HEK293T (cell line): ENCODE measurements at regions not wholly inside any gene's neighbourhood (a gene's known extent, or its start where the extent isn't known, plus 50 kb on each side); places are given as distances from the start of the nearest gene placed in this dataset.

ENCODE experiments used
- CTCF ChIA-PET: fragments of 350-600 bp; formaldehyde crosslinking; extraction: SDS; loops from one replicate; lab custom pipeline; 2021; ENCODE audit warnings: antibody characterized with exemption, inconsistent platforms; lab: Yijun Ruan, JAX
- POLR2A ChIA-PET: fragments of 350-600 bp; formaldehyde crosslinking; extraction: SDS; loops from one replicate; lab custom pipeline; 2020; ENCODE audit warnings: antibody characterized with exemption, inconsistent platforms; lab: Yijun Ruan, JAX
- DNase-seq: peaks from one replicate; pipeline ENCODE4 v3.0.0; 2012; ENCODE audit warnings: mixed read lengths; ENCODE audit errors: extremely low spot score
- ARNT ChIP-seq: fragments of 450-650 bp; IDR thresholded peaks from 2 replicates; pipeline ENCODE4 v1.6.1; 2017; ENCODE audit warnings: mild to moderate bottlenecking
- BHLHE40 ChIP-seq: fragments of 450-650 bp; IDR thresholded peaks from 2 replicates; pipeline ENCODE4 v1.6.1; 2016; ENCODE audit warnings: mild to moderate bottlenecking, moderate library complexity, borderline replicate concordance
- CTBP1 ChIP-seq: fragments of 450-650 bp; IDR thresholded peaks from 2 replicates; pipeline ENCODE4 v1.6.1; 2016; ENCODE audit warnings: borderline replicate concordance
- ELF4 ChIP-seq: fragments of 450-650 bp; IDR thresholded peaks from 2 replicates; pipeline ENCODE4 v1.6.1; 2017; ENCODE audit warnings: antibody characterized with exemption
- FOXA1 ChIP-seq: fragments of 450-650 bp; IDR thresholded peaks from 2 replicates; pipeline ENCODE4 v1.6.1; 2016; ENCODE audit warnings: mild to moderate bottlenecking
- FOXK2 ChIP-seq: fragments of 450-650 bp; IDR thresholded peaks from 2 replicates; pipeline ENCODE4 v1.6.1; 2016; ENCODE audit warnings: mild to moderate bottlenecking
- FOXM1 ChIP-seq: fragments of 450-650 bp; IDR thresholded peaks from 2 replicates; pipeline ENCODE4 v1.6.1; 2017; ENCODE audit warnings: mild to moderate bottlenecking, borderline replicate concordance
- HDGF ChIP-seq: fragments of 450-650 bp; IDR thresholded peaks from 2 replicates; pipeline ENCODE4 v1.6.1; 2017; ENCODE audit warnings: antibody characterized with exemption, borderline replicate concordance
- L3MBTL2 ChIP-seq: fragments of 450-650 bp; conservative IDR thresholded peaks from 2 replicates; pipeline ENCODE4 v1.6.1; 2016; ENCODE audit warnings: mild to moderate bottlenecking
- LEF1 ChIP-seq: fragments of 450-650 bp; IDR thresholded peaks from 2 replicates; pipeline ENCODE4 v1.6.1; 2017; ENCODE audit warnings: mild to moderate bottlenecking, borderline replicate concordance
- NFRKB ChIP-seq: fragments of 450-650 bp; IDR thresholded peaks from 2 replicates; pipeline ENCODE4 v1.6.1; 2016; ENCODE audit warnings: mild to moderate bottlenecking, moderate library complexity
- PKNOX1 ChIP-seq: fragments of 450-650 bp; IDR thresholded peaks from 2 replicates; pipeline ENCODE4 v1.6.1; 2016
- SP1 ChIP-seq: fragments of 450-650 bp; IDR thresholded peaks from 2 replicates; pipeline ENCODE4 v1.6.1; 2017
- SUZ12 ChIP-seq: fragments of 450-650 bp; IDR thresholded peaks from 2 replicates; pipeline ENCODE4 v1.6.1; 2016; ENCODE audit warnings: mild to moderate bottlenecking
- TARDBP ChIP-seq: fragments of 450-650 bp; IDR thresholded peaks from 2 replicates; pipeline ENCODE4 v1.6.1; 2016
- ZNF384 ChIP-seq: fragments of 450-650 bp; IDR thresholded peaks from 2 replicates; pipeline ENCODE4 v1.6.1; 2016

- CTCF ChIA-PET, result no interaction called here
- POLR2A ChIA-PET, result no interaction called here
- no peak for TF ChIP-seq ZNF384
- no peak for TF ChIP-seq FOXM1
- no peak for TF ChIP-seq ARNT
- no peak for TF ChIP-seq PKNOX1
- TF ChIP-seq ELF4, result no peak
- no peak for TF ChIP-seq FOXK2
- no peak for DNase-seq
Observed at GRCh38 chrX:10831716-10832502, 211.5 kb upstream of the MID1 start.

GRCh38 chrX:10833299-10834169, 213.1 kb upstream of the MID1 start:
- peak; percentile 37 for DNase-seq
- POLR2A ChIA-PET, result interaction anchor here (0.6 to 1.5 kb wide), 2 partner anchors 9 to 122 kb away, joined by 3 to 4 read pairs; no protein-coding TSS in a partner anchor
- TF ChIP-seq FOXM1, result no peak
- no peak for TF ChIP-seq BHLHE40
- TF ChIP-seq HDGF, result no peak
- TF ChIP-seq SUZ12, result no peak
- no peak for TF ChIP-seq ELF4
- TF ChIP-seq FOXK2, result no peak
- TF ChIP-seq SP1, result no peak
- TF ChIP-seq CTBP1, result no peak
- TF ChIP-seq TARDBP, result no peak
- no peak for TF ChIP-seq L3MBTL2
- no peak for TF ChIP-seq NFRKB
- TF ChIP-seq LEF1, result no peak
- TF ChIP-seq FOXA1, result no peak
- TF ChIP-seq ZNF384, result no peak
- CTCF ChIA-PET, result interaction anchor here (0.7 kb wide), 1 partner anchor 170 kb away, joined by 3 read pairs; no protein-coding TSS in a partner anchor

- TF ChIP-seq ELF4 (no peak), ZNF384 (no peak), LEF1 (no peak), L3MBTL2 (no peak), FOXK2 (no peak)
- DNase-seq, result no peak
- ChIA-PET POLR2A (no interaction called here), CTCF (no interaction called here)
Observed at GRCh38 chrX:10841579-10841978, 221.2 kb upstream of the MID1 start.

- POLR2A ChIA-PET, result no interaction called here
- no peak for TF ChIP-seq ARNT
- TF ChIP-seq NFRKB, result no peak
- TF ChIP-seq BHLHE40, result no peak
- no peak for TF ChIP-seq ZNF384
- no peak for TF ChIP-seq CTBP1
- CTCF ChIA-PET, result no interaction called here
Observed at GRCh38 chrX:10842646-10843045, 222.3 kb upstream of the MID1 start.

GRCh38 chrX:10847333-10847732, 226.9 kb upstream of the MID1 start:
- TF ChIP-seq HDGF (no peak), FOXM1 (no peak)
- ChIA-PET POLR2A (no interaction called here), CTCF (no interaction called here)
- DNase-seq, result no peak

More at GRCh38 chrX:10842646-10843045, 222.3 kb upstream of the MID1 start:
- DNase-seq, result no peak

GRCh38 chrX:10851809-10852208, 231.4 kb upstream of the MID1 start:
- TF ChIP-seq FOXA1, result no peak
- no peak for TF ChIP-seq ARNT
- TF ChIP-seq ELF4, result no peak
- no peak for TF ChIP-seq SUZ12
- no peak for TF ChIP-seq CTBP1
- TF ChIP-seq L3MBTL2, result no peak
- no peak for TF ChIP-seq NFRKB
- TF ChIP-seq PKNOX1, result no peak
- TF ChIP-seq HDGF, result no peak
- TF ChIP-seq FOXM1, result no peak
- TF ChIP-seq BHLHE40, result no peak
- TF ChIP-seq ZNF384, result no peak
- no peak for TF ChIP-seq LEF1
- no peak for TF ChIP-seq FOXK2
- no peak for TF ChIP-seq TARDBP
- no peak for TF ChIP-seq SP1
- ChIA-PET POLR2A (no interaction called here), CTCF (no interaction called here)
- no peak for DNase-seq

- TF ChIP-seq ZNF384 (no peak), FOXK2 (no peak), SP1 (no peak), PKNOX1 (no peak), BHLHE40 (no peak), ARNT (no peak), HDGF (no peak), L3MBTL2 (no peak), FOXM1 (no peak), SUZ12 (no peak), CTBP1 (no peak), NFRKB (no peak), TARDBP (no peak), ELF4 (no peak), FOXA1 (no peak), LEF1 (no peak)
- DNase-seq, result no peak
- ChIA-PET POLR2A (no interaction called here), CTCF (no interaction called here)
Observed at GRCh38 chrX:10854594-10854993, 234.2 kb upstream of the MID1 start.
